Fibroblast of peridontal ligament (primary cell): ENCODE measurements at regions not wholly inside any gene's neighbourhood (a gene's known extent, or its start where the extent isn't known, plus 50 kb on each side); places are given as distances from the start of the nearest gene placed in this dataset.

ENCODE experiments used
- DNase-seq: peaks from one replicate; pipeline ENCODE4 v3.0.0-alpha.2; 2010; ENCODE audit errors: extremely low read depth

GRCh38 chr13:106238690-106239089 lies 296.8 kb downstream of the EFNB2 start:
- no peak for DNase-seq

- DNase-seq, result no peak
Observed at GRCh38 chr13:106234636-106235035, 300.8 kb downstream of the EFNB2 start.

DNA sequence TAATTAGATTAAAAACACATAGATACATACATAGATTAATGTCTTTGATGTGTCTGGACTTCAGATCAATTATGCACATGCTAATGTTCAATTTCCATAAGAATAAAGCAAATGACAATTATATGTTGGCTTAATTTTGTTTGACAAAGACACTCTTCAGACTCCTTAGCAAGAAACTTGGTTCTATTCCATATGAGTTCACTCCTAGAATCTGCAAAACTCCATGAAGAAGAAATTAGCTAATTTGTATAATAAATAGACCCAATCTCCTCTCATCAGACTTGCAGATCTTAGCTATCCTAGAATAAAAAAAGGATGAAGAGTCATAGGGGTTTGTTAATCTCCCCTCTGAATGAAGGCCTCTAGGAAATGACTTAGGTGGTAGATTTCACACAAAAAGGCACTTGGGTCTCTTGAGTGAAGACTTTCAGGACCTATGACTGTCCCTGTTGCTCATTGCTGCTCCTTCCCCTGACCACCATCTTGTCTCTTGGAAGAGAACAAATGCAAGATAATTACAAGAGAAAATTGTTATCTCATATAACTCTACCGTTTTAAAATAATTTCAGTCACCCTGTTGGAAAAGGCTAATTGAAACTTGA lies 302.2 kb downstream of the EFNB2 start:
- no peak for DNase-seq

GRCh38 chr13:106232681-106233080 lies 302.8 kb downstream of the EFNB2 start:
- no peak for DNase-seq

- peak; percentile 67 for DNase-seq
Observed at GRCh38 chr13:106230450-106230849, 305.0 kb downstream of the EFNB2 start.

DNA sequence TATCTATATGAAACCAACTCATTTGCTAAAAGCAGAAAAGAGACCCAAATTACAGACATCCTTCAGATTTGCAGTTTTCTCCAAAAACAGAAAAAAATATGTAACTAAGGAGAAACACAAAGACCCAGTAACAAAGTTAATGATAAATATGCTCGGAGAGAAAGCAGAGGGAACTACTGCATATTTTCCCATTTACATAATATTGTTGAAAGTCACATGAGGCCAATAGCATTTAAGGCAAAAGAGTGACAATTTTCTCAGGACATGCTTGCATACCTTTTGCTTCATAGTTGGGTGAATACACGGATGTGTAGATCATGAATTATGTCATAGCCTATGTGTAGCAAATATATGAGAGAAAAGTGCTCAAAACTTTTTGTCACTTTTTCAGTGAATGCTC lies 310.3 kb downstream of the EFNB2 start:
- DNase-seq, result no peak

DNA sequence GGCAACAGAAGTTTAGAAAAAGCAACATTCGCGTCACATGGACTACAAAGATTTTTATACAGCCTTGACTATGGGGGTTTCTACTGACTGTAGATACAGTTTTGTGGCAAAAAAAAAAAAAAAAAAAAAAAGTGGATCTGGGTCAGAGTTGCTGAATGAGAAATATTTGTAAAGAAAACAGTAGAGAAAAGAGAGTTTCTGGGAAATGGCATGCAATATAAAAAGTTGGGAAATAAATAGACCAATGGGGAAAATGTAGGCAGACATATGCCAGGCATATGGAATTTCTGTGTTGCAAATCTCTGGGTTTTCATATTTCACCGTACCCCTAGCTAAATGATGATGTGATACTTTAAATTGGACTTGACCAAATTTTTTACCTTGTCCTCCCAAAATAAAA lies 315.3 kb downstream of the EFNB2 start:
- peak; percentile 29 for DNase-seq

DNA sequence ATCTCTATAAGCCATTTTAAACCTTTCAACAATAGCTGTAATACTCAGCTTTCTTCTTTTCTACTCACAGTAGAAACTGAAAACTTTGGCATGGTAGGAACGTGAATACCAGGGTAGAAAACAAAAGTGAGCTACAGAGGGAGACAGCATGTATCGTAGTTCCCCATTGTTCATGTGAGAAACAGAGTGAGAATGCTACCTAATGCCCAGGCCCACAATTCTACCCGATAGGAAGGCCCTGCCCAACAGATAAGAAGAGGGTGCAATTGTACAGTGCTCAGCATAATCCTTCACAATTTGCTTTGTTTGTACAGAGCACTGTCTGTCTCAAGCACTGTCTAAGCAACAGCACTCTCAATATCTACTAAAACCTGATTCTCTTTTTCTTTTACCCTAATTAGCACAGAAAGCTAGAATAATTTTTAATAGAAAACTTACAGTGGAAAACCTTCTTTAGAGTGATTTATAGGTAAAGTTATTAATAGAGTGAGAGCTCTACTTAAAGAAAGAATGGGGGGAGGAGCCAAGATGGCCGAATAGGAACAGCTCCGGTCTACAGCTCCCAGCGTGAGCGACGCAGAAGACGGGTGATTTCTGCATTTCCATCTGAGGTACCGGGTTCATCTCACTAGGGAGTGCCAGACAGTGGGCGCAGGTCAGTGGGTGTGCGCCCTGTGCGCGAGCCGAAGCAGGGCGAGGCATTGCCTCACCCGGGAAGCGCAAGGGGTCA lies 322.3 kb downstream of the EFNB2 start:
- DNase-seq, result no peak

DNA sequence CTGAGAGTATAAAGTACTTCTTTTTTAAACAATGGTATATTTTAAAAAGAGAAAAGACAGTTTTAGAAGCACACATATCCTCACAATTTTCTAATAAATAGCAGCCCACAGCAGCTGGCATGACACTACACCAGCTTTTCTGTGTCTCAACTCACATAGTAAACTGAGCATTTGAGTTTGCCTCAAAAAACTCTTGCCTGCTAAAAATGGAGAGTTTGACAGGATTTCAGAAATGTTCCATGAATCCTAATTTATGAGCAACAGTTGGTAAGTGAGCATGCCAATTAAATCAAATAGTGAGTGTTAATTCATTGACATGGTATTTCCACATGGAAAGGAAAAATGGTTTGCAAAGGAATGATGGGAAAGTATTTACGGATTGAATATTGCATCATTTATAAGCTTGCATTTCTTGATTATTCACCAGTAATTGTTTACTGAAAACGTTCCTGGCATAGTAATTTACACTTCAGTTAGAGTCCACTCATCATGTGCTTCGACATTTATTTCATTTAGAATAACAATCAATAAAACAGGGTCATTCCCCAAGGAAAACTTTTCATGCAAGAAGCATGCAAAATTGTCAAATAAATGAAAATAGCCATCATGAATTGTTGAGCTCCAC lies 323.0 kb downstream of the EFNB2 start:
- DNase-seq, result peak; percentile 14

GRCh38 chr13:106210324-106210723 lies 325.1 kb downstream of the EFNB2 start:
- DNase-seq, result no peak

- no peak for DNase-seq
Observed at GRCh38 chr13:106205871-106206270, 329.6 kb downstream of the EFNB2 start.

DNA sequence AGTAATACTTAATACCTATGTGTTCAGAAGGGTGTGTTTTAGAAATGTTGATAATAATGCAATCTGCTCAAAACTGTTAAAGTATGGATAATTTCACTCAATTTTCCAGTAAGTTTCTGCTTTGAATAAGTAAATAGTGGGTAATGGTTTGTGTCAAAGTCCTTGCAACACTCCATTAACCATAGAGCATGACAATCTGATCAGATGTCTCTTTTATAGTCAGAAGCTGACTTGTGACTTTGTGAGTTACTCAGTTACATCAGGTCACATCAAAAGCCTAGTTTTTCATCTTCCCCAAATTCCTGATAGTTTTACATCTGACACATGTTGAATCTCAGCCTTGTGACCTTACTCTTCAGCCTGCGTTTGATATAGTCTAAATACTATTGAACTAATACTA lies 338.0 kb downstream of the EFNB2 start:
- no peak for DNase-seq

- no peak for DNase-seq
Observed at GRCh38 chr13:106187501-106188095, 347.9 kb downstream of the EFNB2 start.

DNA sequence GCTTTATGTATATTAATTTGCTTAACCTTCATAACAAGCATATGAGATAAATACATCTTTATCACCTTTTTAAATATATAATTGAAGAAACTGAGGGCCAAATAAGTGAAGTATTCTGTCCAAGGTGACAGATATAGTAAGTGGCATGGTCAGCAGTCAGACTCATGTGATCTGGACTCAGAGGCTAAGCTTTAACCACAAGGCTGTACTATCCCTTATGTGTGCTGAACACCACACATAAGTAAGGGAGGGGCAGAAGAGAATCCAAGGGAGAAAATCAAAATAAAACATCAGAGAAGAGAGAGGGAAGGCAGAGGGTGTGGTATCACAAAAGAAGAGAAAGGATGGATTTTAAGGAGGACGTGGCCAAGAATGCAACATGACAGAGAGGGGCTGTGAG lies 348.4 kb downstream of the EFNB2 start:
- no peak for DNase-seq

- peak; percentile 15 for DNase-seq
Observed at GRCh38 chr13:106186366-106187030, 349.0 kb downstream of the EFNB2 start.

DNA sequence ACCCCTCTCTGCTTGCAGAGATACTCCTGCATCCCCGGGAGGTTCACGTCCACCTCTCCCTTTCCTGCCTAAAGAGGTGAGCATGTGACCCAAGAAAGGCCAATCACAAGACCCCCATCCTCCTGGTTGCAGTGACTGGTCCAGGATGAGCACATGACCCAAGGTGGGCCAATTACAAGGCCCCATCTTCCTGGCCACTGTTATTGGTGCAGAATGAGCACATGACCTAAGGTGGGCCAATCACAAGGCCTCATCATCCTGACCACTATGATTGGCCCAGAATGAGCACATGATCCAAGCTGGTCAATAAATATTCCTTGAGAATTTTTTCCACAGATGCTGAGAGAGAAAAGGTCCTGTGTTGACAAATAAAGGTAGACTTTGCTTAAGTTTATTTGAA lies 350.7 kb downstream of the EFNB2 start:
- DNase-seq, result no peak

GRCh38 chr13:106183410-106184065 lies 351.9 kb downstream of the EFNB2 start:
- no peak for DNase-seq

DNA sequence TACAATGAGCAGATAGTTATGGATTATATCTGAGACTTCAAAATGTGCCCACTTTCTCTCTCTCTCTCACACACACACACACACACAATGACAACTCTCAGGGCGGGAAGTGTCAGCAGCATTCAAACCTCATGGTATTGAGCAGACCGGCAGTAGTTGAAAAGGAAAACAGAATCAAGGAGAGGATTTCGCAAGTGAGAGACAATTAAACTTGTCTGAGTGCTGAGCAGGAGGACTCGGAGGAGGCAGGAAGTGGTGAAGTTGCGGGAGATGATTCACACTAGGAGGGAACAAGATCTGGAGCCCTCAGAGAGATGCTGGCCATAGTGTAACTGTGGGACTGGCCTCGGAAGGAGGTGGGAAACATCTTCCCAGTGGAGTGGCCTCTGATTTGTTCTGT lies 353.1 kb downstream of the EFNB2 start:
- peak; percentile 85 for DNase-seq

DNA sequence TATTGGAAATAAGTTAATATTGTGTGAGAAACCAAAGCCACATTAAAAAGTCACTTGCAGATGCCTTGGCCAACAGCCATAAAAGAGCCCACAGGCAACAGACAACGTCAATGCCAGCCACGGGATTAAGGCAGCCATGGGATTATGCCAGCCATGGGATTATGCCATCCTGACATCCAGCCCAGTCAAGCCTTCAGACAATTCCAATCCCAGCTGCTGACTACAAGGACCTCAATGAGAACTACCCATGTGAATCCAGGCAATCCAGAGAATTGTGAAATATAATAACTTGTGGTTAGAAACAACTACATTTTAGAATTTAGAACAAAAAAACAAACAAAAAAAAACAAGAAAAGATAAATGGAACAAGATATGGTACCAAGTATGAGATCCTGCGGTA lies 356.6 kb downstream of the EFNB2 start:
- peak; percentile 56 for DNase-seq

DNA sequence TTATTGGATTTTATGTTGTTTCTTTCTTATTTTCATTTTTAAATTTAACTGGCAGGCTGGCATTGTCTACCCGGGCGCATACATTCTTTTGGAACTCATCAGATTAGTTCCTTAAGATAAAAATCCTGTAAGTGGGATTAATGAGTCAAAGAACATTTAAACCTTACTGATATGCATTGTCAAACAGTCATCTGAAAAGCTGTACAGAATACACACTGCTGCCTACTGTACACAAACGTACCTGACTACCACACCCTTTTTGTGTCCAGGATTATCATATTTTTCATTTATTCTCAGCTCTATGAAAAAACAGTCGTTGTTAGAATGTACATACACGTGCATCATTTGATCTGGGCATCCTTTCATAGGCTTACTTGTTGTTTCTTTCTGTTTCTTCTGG lies 358.3 kb downstream of the EFNB2 start:
- no peak for DNase-seq

GRCh38 chr13:106176117-106176516 lies 359.3 kb downstream of the EFNB2 start:
- peak; percentile 63 for DNase-seq
